ENCODE measurements at regions not wholly inside any gene's neighbourhood (a gene's known extent, or its start where the extent isn't known, plus 50 kb on each side); places are given as distances from the start of the nearest gene placed in this dataset.

GRCh38 chr18:59067873-59068272, 71.8 kb upstream of the SEC11C start:
- no peak for TF ChIP-seq POLR2A (IDR thresholded peaks at IDR 0.05)
- peak in 3 of 5 experiments; percentile 25 to 49 (median 43) for TF ChIP-seq CTCF (IDR thresholded peaks at IDR 0.05 in 4 of 5, conservative IDR thresholded peaks at IDR 0.05 in 1 of 5)
